Psoas muscle (tissue), 7 donors: ENCODE measurements at regions not wholly inside any gene's neighbourhood (a gene's known extent, or its start where the extent isn't known, plus 50 kb on each side); places are given as distances from the start of the nearest gene placed in this dataset.

Experiments
- ATAC-seq, 4 donors: fragments of 200-7000 bp; cut with Tn5 transposase; one replicate each; pipeline ENCODE4 v1.9.1; 2020; ENCODE audit warnings: moderate library complexity in 3 of 4, mild to moderate bottlenecking in 2 of 4
- DNase-seq, 2 donors: peaks; one replicate each; pipeline ENCODE4 v3.0.0-alpha.2; 2020
- H3K27ac ChIP-seq: fragments of 200-600 bp; one replicate; pipeline ENCODE4 v1.8.0; 2022
- H3K27me3 ChIP-seq, 3 donors: fragments of 200-600 bp in 1 of 3; one replicate each; pipeline versions ENCODE4 v1.6.1 to v1.8.0; 2013 to 2022; ENCODE audit warnings: low read length in 2 of 3, mild to moderate bottlenecking in 2 of 3, moderate library complexity in 1 of 3; ENCODE audit not compliant: insufficient read depth in 3 of 3
- H3K36me3 ChIP-seq, 2 donors: fragments of 200-600 bp in 1 of 2; one replicate each; pipeline versions ENCODE4 v1.6.1 to v1.8.0; 2013 to 2022; ENCODE audit warnings: low read depth in 1 of 2, mild to moderate bottlenecking in 1 of 2, moderate library complexity in 1 of 2; ENCODE audit not compliant: insufficient read depth in 1 of 2
- H3K4me1 ChIP-seq: fragments of 200-600 bp; one replicate; pipeline ENCODE4 v1.8.0; 2022
- H3K4me3 ChIP-seq: fragments of 200-600 bp; one replicate; pipeline ENCODE4 v1.8.0; 2022; ENCODE audit warnings: mild to moderate bottlenecking
- H3K9me3 ChIP-seq: fragments of 200-600 bp; one replicate; pipeline ENCODE4 v1.8.0; 2022
- CTCF ChIP-seq: fragments of 200-600 bp; IDR thresholded peaks from one replicate; pipeline ENCODE4 v1.8.0; 2022; ENCODE audit warnings: antibody characterized with exemption
- WGBS, 3 donors: extraction: QIAGEN DNeasy Blood & Tissue Kit; methylation state at CpG; one replicate each; pipeline versions ENCODE4 v1.1.6 to v1.1.7; 2013; 5-methylcytosine and 5-hydroxymethylcytosine counted together
- intact Hi-C, 2 donors: fragments of 100-400 bp; cut with DNase I; formaldehyde crosslinking; loops; one replicate each; pipeline versions ENCODE4 v1.11.0 to v1.14.2; 2022
- donor health status: healthy with polysubstance abuse.
- donor health status: DM: no; HTN: no; CAD: no; lungs with moderate emphysema.
- donor health status: Bipolar disorder and iron deficiency.
- donor health status: healthy.
- donor health status: DM: yes; HTN: yes; CAD: no.
- donor health status: DM: no; HTN: no; CAD: no.
- donor health status: DM: yes; HTN: yes; CAD: no.

- H3K9me3 ChIP-seq: peaks cover 10% of the 10 kb centered on the region
- H3K4me3 ChIP-seq: no peak overlapping the region
- peaks cover 16% of the 10 kb centered on the region for H3K4me1 ChIP-seq
- DNase-seq: no peak
- H3K27ac ChIP-seq: no peak overlapping the region
- intact Hi-C loops: no loop called here
- no peak for ATAC-seq
- 67 to 79% (median 75%) methylated on average over 3 of the region's 3 CpGs for whole genome bisulfite sequencing, 3 donors
- TF ChIP-seq CTCF: no peak
- H3K27me3 ChIP-seq: no peaks in the 10 kb centered on the region
- H3K36me3 ChIP-seq: no peaks in the 10 kb centered on the region
Observed at GRCh38 chr5:173505634-173506033, 110.8 kb downstream of the BOD1 start.

GRCh38 chr5:173501922-173502321 lies 114.5 kb downstream of the BOD1 start:
- Histone ChIP-seq H3K27me3 (no peaks in the 10 kb centered on the region), H3K4me3 (no peak overlapping the region), H3K27ac (peak overlapping the region; percentile 87), H3K9me3 (peaks cover 10% of the 10 kb centered on the region), H3K4me1 (peaks cover 46% of the 10 kb centered on the region), H3K36me3 (no peaks in the 10 kb centered on the region)
- no peak for TF ChIP-seq CTCF
- ATAC-seq (no peak), DNase-seq (no peak)
- 91 to 95% (median 93%) methylated on average over 12 of the region's 12 CpGs for WGBS, 3 donors
- intact Hi-C loops: no loop called here

DNA sequence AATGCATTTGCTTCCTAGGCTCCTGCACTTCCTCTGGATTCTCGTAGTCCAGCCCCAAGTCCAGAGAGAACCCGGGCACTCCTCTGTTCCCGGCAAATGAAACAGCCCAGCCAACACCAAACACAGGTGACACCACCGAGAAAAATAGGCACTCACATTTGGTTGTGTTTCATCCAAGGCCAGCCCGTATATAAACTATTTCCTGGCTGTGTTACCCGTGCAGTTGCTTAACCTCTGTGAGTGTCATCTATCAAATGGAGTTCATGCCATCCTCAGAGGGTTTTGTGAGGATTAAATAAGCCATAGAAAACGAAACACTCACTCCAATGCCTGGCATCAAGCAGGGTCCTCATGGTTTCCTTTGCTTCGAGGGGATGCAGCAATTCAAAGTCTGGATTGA lies 115.2 kb downstream of the BOD1 start:
- 19 to 37% (median 23%) methylated on average over 8 of the region's 8 CpGs for WGBS, 3 donors
- Histone ChIP-seq H3K9me3 (peaks cover 10% of the 10 kb centered on the region), H3K27ac (peak overlapping the region; percentile 87), H3K4me3 (no peak overlapping the region), H3K36me3 (no peaks in the 10 kb centered on the region), H3K4me1 (peaks cover 52% of the 10 kb centered on the region), H3K27me3 (no peaks in the 10 kb centered on the region)
- peak; percentile 56 to 74 (median 66) for ATAC-seq
- no peak for TF ChIP-seq CTCF
- intact Hi-C loops: no loop called here
- DNase-seq: peak in 1 of 2 donors; percentile 54

DNA sequence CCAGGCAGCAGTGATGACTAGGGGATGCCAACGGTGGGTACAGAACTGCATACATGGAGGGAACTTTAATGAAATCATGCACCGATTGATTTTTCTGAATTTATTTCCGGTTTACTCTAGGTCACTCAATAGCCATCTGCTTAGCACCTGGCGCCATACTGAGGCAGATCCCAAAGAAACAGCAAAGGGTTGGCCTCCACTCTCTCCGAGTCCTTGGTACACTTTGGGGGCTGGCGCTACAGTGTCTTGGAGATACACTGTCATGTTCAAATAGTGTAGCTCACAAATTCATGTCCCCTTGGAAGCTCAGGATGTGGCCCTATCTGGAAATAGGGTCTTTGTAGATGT lies 116.3 kb downstream of the BOD1 start:
- ATAC-seq (no peak), DNase-seq (no peak)
- no peak for TF ChIP-seq CTCF
- H3K9me3 ChIP-seq: peaks cover under 1% of the 10 kb centered on the region
- peaks cover 59% of the 10 kb centered on the region for H3K4me1 ChIP-seq
- peak overlapping the region; percentile 87 for H3K27ac ChIP-seq
- no peaks in the 10 kb centered on the region for H3K27me3 ChIP-seq
- no peak overlapping the region for H3K4me3 ChIP-seq
- intact Hi-C loops: no loop called here
- WGBS, 3 donors: 86 to 91% (median 90%) methylated on average over 6 of the region's 6 CpGs
- no peaks in the 10 kb centered on the region for H3K36me3 ChIP-seq

GRCh38 chr5:173499471-173500212 lies 116.8 kb downstream of the BOD1 start:
- Histone ChIP-seq H3K36me3 (no peaks in the 10 kb centered on the region), H3K4me1 (peaks cover 59% of the 10 kb centered on the region), H3K9me3 (no peaks in the 10 kb centered on the region), H3K4me3 (no peak overlapping the region), H3K27me3 (no peaks in the 10 kb centered on the region), H3K27ac (peak overlapping the region; percentile 87)
- ATAC-seq: peak in 3 of 4 donors; percentile 40 to 51 (median 41)
- 42 to 50% (median 44%) methylated on average over 14 of the region's 14 CpGs for WGBS, 3 donors
- peak; percentile 39 to 81 for DNase-seq
- intact Hi-C loops: loop anchor here (1.0 to 5.0 kb wide), 4 partner anchors 42 to 172 kb away; partner anchors contain the start of gene STC2 (in 1 of the 2)
- TF ChIP-seq CTCF: no peak
